ENCODE measurements at regions not wholly inside any gene's neighbourhood (a gene's known extent, or its start where the extent isn't known, plus 50 kb on each side); places are given as distances from the start of the nearest gene placed in this dataset.

GRCh38 chr9:105967248-105967647 is 272.9 kb downstream of the TMEM38B start:
- TF ChIP-seq CTCF (IDR thresholded peaks at IDR 0.05) (no peak), POLR2A (IDR thresholded peaks at IDR 0.05) (no peak)

Data from uterus (tissue), 2 donors.